B cell (primary cell): ENCODE measurements at regions not wholly inside any gene's neighbourhood (a gene's known extent, or its start where the extent isn't known, plus 50 kb on each side); places are given as distances from the start of the nearest gene placed in this dataset.

Experiments used
- ATAC-seq: fragments of 200-7000 bp; cut with Tn5 transposase; one replicate; pipeline ENCODE4 v1.10.0; 2021; ENCODE audit warnings: low read depth, mild to moderate bottlenecking, moderate number of reproducible peaks, moderate library complexity
- CTCF ChIA-PET: fragments of 350-600 bp; sonication (Branson Sonifier 250); formaldehyde crosslinking; loops from one replicate; lab custom pipeline; 2021; ENCODE audit warnings: antibody characterized with exemption, inconsistent platforms; lab: Charles Lee
- POLR2A ChIA-PET: fragments of 350-600 bp; sonication (Branson Sonifier 250); formaldehyde crosslinking; loops from one replicate; lab custom pipeline; 2021; ENCODE audit warnings: antibody characterized with exemption; lab: Charles Lee
- DNase-seq: peaks from one replicate; pipeline ENCODE4 v3.0.0; 2013
- H2AFZ ChIP-seq: 2 replicates; pipeline ENCODE4 v1.6.1; 2012; ENCODE audit warnings: mild to moderate bottlenecking, low read depth, low read length; ENCODE audit not compliant: insufficient read depth, poor library complexity, severe bottlenecking
- H3K27ac ChIP-seq, 2 donors: 1 replicate in 1 of 2; 2 replicates in 1 of 2; pipeline ENCODE4 v1.5.1; 2012 to 2013; ENCODE audit warnings: low read length in 2 of 2, mild to moderate bottlenecking in 2 of 2, moderate library complexity in 1 of 2
- H3K27me3 ChIP-seq, 4 experiments: fragments of 200-600 bp in 1 of 4; sonication (generic) in 1 of 4; replicated peaks in 1 of 4; 1 replicate in 2 of 4; 2 replicates in 2 of 4; pipeline versions ENCODE4 v1.6.1 to v1.7.0; 2013 to 2016; ENCODE audit warnings: low read length in 3 of 4, mild to moderate bottlenecking in 2 of 4, mixed read lengths in 1 of 4, moderate library complexity in 1 of 4; ENCODE audit not compliant: insufficient read depth in 4 of 4, control insufficient read depth in 3 of 4; ENCODE audit errors: control extremely low read depth in 1 of 4
- H3K36me3 ChIP-seq, 2 experiments: replicated peaks in 1 of 2; 1 replicate in 1 of 2; 2 replicates in 1 of 2; pipeline versions ENCODE4 v1.6.1 to v1.7.1; 2013; ENCODE audit warnings: low read length in 1 of 2; ENCODE audit not compliant: insufficient read depth in 2 of 2, control insufficient read depth in 1 of 2; ENCODE audit errors: control extremely low read depth in 1 of 2, extremely low read depth in 1 of 2
- H3K4me1 ChIP-seq, 2 donors: fragments of 200-600 bp in 1 of 2; sonication (generic) in 1 of 2; 1 replicate in 1 of 2; 2 replicates in 1 of 2; pipeline versions ENCODE4 v1.5.1 to v1.6.1; 2013 to 2017; ENCODE audit warnings: low read length in 2 of 2; ENCODE audit not compliant: control insufficient read depth in 2 of 2, insufficient read depth in 2 of 2
- H3K4me2 ChIP-seq: replicated peaks from 2 replicates; pipeline ENCODE3; 2012; ENCODE audit warnings: mild to moderate bottlenecking, low read depth, low read length; ENCODE audit not compliant: poor library complexity, severe bottlenecking
- H3K4me3 ChIP-seq, 5 experiments: fragments of 200-600 bp in 1 of 5; sonication (generic) in 1 of 5; 1 replicate in 3 of 5; 2 replicates in 2 of 5; pipeline versions ENCODE4 v1.5.1 to v1.7.0; 2011 to 2016; ENCODE audit warnings: low read length in 4 of 5, mild to moderate bottlenecking in 4 of 5, low read depth in 2 of 5, control low read depth in 1 of 5, moderate library complexity in 1 of 5; ENCODE audit not compliant: insufficient read depth in 1 of 5; ENCODE audit errors: control extremely low read depth in 1 of 5, extremely low read depth in 1 of 5
- H3K79me2 ChIP-seq: fragments of 200-600 bp; sonication (generic); one replicate; pipeline ENCODE4 v1.6.0; 2016; ENCODE audit warnings: low read length; ENCODE audit not compliant: control insufficient read depth, insufficient read depth
- H3K9ac ChIP-seq: fragments of 200-600 bp; sonication (generic); 2 replicates; pipeline ENCODE4 v1.6.1; 2017; ENCODE audit warnings: mild to moderate bottlenecking, low read length, moderate library complexity
- H3K9me3 ChIP-seq, 3 donors: one replicate each; pipeline versions ENCODE4 v1.6.1 to v1.7.1; 2013; ENCODE audit warnings: low read length in 2 of 3; ENCODE audit not compliant: control insufficient read depth in 2 of 3, insufficient read depth in 1 of 3; ENCODE audit errors: control extremely low read depth in 1 of 3
- H4K20me1 ChIP-seq: 2 replicates; pipeline ENCODE4 v1.6.0; 2012; ENCODE audit warnings: mild to moderate bottlenecking, low read length; ENCODE audit not compliant: insufficient read depth, control insufficient read depth, poor library complexity, severe bottlenecking
- H3K27ac Mint-ChIP-seq: one replicate; pipeline ENCODE4 v1.8.0; 2021; ENCODE audit warnings: mixed read lengths
- H3K27me3 Mint-ChIP-seq: one replicate; pipeline ENCODE4 v1.8.0; 2021; ENCODE audit warnings: mixed read lengths
- H3K4me1 Mint-ChIP-seq: one replicate; pipeline ENCODE4 v1.8.0; 2021; ENCODE audit warnings: mixed read lengths
- H3K4me3 Mint-ChIP-seq: one replicate; pipeline ENCODE4 v1.8.0; 2021; ENCODE audit warnings: mixed read lengths
- H3K9me3 Mint-ChIP-seq: one replicate; pipeline ENCODE4 v1.8.0; 2022; ENCODE audit warnings: mixed read lengths; ENCODE audit not compliant: insufficient read depth
- EZH2 ChIP-seq: IDR thresholded peaks from 2 replicates; pipeline ENCODE4 v1.6.1; 2012; ENCODE audit warnings: borderline replicate concordance, low read depth, mild to moderate bottlenecking, moderate library complexity, low read length; ENCODE audit not compliant: insufficient read depth, poor library complexity, severe bottlenecking
- WGBS: methylation state at CpG from one replicate; pipeline ENCODE4 v1.1.5; 2013; ENCODE audit warnings: missing lambda C conversion rate; ENCODE audit not compliant: insufficient coverage; 5-methylcytosine and 5-hydroxymethylcytosine counted together
- intact Hi-C: fragments of 100-400 bp; cut with micrococcal nuclease; formaldehyde crosslinking; loops from one replicate; pipeline ENCODE4 v1.10.0; 2022
- TF ChIP-seq, protein P1 (sequence below): fragments of 200-600 bp; IDR thresholded peaks from one replicate; pipeline ENCODE4 v1.8.0; 2022; ENCODE audit warnings: antibody characterized with exemption, mild to moderate bottlenecking

DNA sequence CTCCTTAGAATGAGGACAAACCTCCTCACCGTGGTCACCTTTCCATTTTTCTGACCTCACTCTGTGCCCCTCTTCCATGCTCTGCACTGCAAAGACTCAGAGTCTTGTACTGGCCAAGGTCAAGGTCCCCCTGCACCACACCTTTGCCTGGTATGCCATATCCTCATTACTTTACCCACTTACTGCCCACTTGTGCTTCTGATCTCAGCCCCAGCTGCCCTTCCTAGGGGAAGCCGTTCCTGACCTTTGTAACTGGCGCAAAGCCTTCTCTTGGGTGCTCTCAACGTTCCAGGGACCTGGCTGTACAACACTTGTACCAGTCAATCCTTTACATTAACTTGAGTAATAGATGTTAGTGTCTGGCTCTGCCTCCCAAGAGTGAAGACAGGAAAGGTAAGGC is 256.0 kb downstream of the SV2B start:
- H3K27ac Mint-ChIP-seq, result no peak overlapping the region
- no peaks in the 10 kb centered on the region for H3K79me2 ChIP-seq
- no peaks in the 10 kb centered on the region for H4K20me1 ChIP-seq
- TF ChIP-seq EZH2, result no peak
- TF ChIP-seq, protein P1, sequence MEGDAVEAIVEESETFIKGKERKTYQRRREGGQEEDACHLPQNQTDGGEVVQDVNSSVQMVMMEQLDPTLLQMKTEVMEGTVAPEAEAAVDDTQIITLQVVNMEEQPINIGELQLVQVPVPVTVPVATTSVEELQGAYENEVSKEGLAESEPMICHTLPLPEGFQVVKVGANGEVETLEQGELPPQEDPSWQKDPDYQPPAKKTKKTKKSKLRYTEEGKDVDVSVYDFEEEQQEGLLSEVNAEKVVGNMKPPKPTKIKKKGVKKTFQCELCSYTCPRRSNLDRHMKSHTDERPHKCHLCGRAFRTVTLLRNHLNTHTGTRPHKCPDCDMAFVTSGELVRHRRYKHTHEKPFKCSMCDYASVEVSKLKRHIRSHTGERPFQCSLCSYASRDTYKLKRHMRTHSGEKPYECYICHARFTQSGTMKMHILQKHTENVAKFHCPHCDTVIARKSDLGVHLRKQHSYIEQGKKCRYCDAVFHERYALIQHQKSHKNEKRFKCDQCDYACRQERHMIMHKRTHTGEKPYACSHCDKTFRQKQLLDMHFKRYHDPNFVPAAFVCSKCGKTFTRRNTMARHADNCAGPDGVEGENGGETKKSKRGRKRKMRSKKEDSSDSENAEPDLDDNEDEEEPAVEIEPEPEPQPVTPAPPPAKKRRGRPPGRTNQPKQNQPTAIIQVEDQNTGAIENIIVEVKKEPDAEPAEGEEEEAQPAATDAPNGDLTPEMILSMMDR, result no peak
- POLR2A ChIA-PET, result no interaction called here
- no peak overlapping the region for H3K4me2 ChIP-seq
- DNase-seq, result no peak
- H3K4me3 ChIP-seq, result no peak overlapping the region
- no peak for ATAC-seq
- H3K27ac ChIP-seq, result no peak overlapping the region
- 82% methylated on average over 1 of the region's 4 CpGs for WGBS
- H3K27me3 Mint-ChIP-seq, result peaks cover 16% of the 10 kb centered on the region
- peaks cover 0 to 2% (median 0%) of the 10 kb centered on the region in 4 experiments for H3K27me3 ChIP-seq
- H3K4me3 Mint-ChIP-seq, result no peak overlapping the region
- H3K4me1 Mint-ChIP-seq, result no peaks in the 10 kb centered on the region
- intact Hi-C loops, result no loop called here
- peaks cover 0 to under 1% (median 0%) of the 10 kb centered on the region in 3 donors for H3K9me3 ChIP-seq
- no peak overlapping the region for H2AFZ ChIP-seq
- CTCF ChIA-PET, result no interaction called here
- H3K36me3 ChIP-seq, result no peaks in the 10 kb centered on the region
- H3K9ac ChIP-seq, result no peak overlapping the region
- H3K4me1 ChIP-seq, result no peaks in the 10 kb centered on the region
- no peaks in the 10 kb centered on the region for H3K9me3 Mint-ChIP-seq

DNA sequence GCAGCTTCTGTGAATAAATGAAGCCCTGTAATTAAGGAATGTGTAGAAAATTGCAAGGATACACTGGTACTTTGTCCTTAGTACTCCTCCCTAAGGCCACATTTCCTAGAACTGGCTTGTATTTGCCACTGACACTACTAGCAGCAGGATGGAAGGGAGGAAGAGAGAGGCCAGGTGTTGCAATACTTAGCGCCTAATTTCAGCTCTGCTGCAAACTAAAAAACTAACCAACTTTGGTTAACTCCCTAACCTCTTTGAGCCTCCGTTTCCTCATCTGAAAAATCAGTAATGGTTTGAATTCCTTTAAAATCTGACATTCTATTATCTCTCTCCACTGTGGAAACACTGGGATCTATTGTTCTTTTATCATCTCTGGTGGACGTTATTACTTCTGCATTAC is 257.0 kb downstream of the SV2B start:
- POLR2A ChIA-PET, result no interaction called here

More for the DNA sequence above, 257.0 kb downstream of the SV2B start:
- Mint-ChIP-seq H3K4me3 (no peak overlapping the region), H3K27me3 (peaks cover 18% of the 10 kb centered on the region), H3K9me3 (no peaks in the 10 kb centered on the region), H3K4me1 (no peaks in the 10 kb centered on the region), H3K27ac (no peak overlapping the region)
- H3K9me3 ChIP-seq, result peaks cover 0 to 1% (median 0%) of the 10 kb centered on the region in 3 donors
- intact Hi-C loops, result no loop called here
- H3K36me3 ChIP-seq, result no peaks in the 10 kb centered on the region
- H2AFZ ChIP-seq, result no peak overlapping the region
- peaks cover 0 to 2% (median 0%) of the 10 kb centered on the region in 4 experiments for H3K27me3 ChIP-seq
- CTCF ChIA-PET, result no interaction called here
- H3K4me3 ChIP-seq, result no peak overlapping the region
- H3K79me2 ChIP-seq, result no peaks in the 10 kb centered on the region
- H3K4me1 ChIP-seq, result no peaks in the 10 kb centered on the region
- WGBS, result 51% methylated on average over 2 of the region's 3 CpGs
- TF ChIP-seq EZH2, result no peak
- TF ChIP-seq, protein P1, result no peak
- no peak overlapping the region for H3K9ac ChIP-seq
- no peak overlapping the region for H3K27ac ChIP-seq
- H4K20me1 ChIP-seq, result no peaks in the 10 kb centered on the region
- ATAC-seq (no peak), DNase-seq (no peak)
- H3K4me2 ChIP-seq, result no peak overlapping the region
